H9 (cell line): ENCODE measurements at regions not wholly inside any gene's neighbourhood (a gene's known extent, or its start where the extent isn't known, plus 50 kb on each side); places are given as distances from the start of the nearest gene placed in this dataset.

Source experiments
- DNase-seq: peaks from one replicate; pipeline ENCODE4 v3.0.0-alpha.2; 2017
- H2AFZ ChIP-seq: one replicate; pipeline ENCODE4 v1.6.1; 2013; ENCODE audit warnings: mild to moderate bottlenecking, low read length, control low read depth, moderate library complexity
- H2AK5ac ChIP-seq: 2 replicates; pipeline ENCODE4 v1.6.1; 2013; ENCODE audit warnings: low read length, control low read depth, mixed read lengths; ENCODE audit not compliant: insufficient read length
- H2BK120ac ChIP-seq: one replicate; pipeline ENCODE4 v1.6.1; 2013; ENCODE audit warnings: low read depth, mild to moderate bottlenecking, low read length, control low read depth, inconsistent platforms; ENCODE audit not compliant: poor library complexity, severe bottlenecking
- H2BK12ac ChIP-seq: 2 replicates; pipeline ENCODE4 v1.6.1; 2013; ENCODE audit warnings: low read length, control low read depth, mixed read lengths, low read depth; ENCODE audit not compliant: insufficient read length
- H2BK15ac ChIP-seq: 2 replicates; pipeline ENCODE4 v1.6.1; 2013; ENCODE audit warnings: low read depth, low read length, control low read depth
- H2BK20ac ChIP-seq: one replicate; pipeline ENCODE4 v1.6.1; 2013; ENCODE audit warnings: low read depth, mild to moderate bottlenecking, low read length, control low read depth, inconsistent platforms; ENCODE audit not compliant: poor library complexity, severe bottlenecking
- H2BK5ac ChIP-seq: 2 replicates; pipeline ENCODE4 v1.6.1; 2013; ENCODE audit warnings: low read length, control low read depth, mixed read lengths; ENCODE audit not compliant: insufficient read length
- H3K14ac ChIP-seq: 2 replicates; pipeline ENCODE4 v1.6.1; 2013; ENCODE audit warnings: low read length, control low read depth; ENCODE audit not compliant: insufficient read depth
- H3K18ac ChIP-seq: 2 replicates; pipeline ENCODE4 v1.6.1; 2013; ENCODE audit warnings: low read depth, mild to moderate bottlenecking, mixed read lengths, low read length, control low read depth; ENCODE audit not compliant: insufficient read length
- H3K23ac ChIP-seq: 2 replicates; pipeline ENCODE4 v1.6.1; 2013; ENCODE audit warnings: low read length, control low read depth, mixed read lengths, low read depth; ENCODE audit not compliant: insufficient read length
- H3K23me2 ChIP-seq: 2 replicates; pipeline ENCODE4 v1.6.1; 2013; ENCODE audit warnings: low read depth, mild to moderate bottlenecking, mixed read lengths, low read length, control low read depth; ENCODE audit not compliant: insufficient read length, poor library complexity, severe bottlenecking
- H3K27ac ChIP-seq: 2 replicates; pipeline ENCODE4 v1.5.1; 2013; ENCODE audit warnings: low read length, control low read depth, mixed read lengths, low read depth; ENCODE audit not compliant: insufficient read length
- H3K27me3 ChIP-seq: 2 replicates; pipeline ENCODE4 v1.6.1; 2013; ENCODE audit warnings: low read length, control low read depth, inconsistent platforms; ENCODE audit not compliant: insufficient read depth
- H3K4ac ChIP-seq: 2 replicates; pipeline ENCODE4 v1.6.1; 2013; ENCODE audit warnings: low read depth, mild to moderate bottlenecking, control low read depth, inconsistent platforms, low read length, moderate library complexity
- H3K4me1 ChIP-seq: 2 replicates; pipeline ENCODE4 v1.6.1; 2013; ENCODE audit warnings: low read length, control low read depth, inconsistent platforms; ENCODE audit not compliant: insufficient read depth
- H3K4me2 ChIP-seq: 2 replicates; pipeline ENCODE4 v1.6.1; 2013; ENCODE audit warnings: low read length, control low read depth, mixed read lengths; ENCODE audit not compliant: insufficient read length, insufficient read depth
- H3K56ac ChIP-seq: 2 replicates; pipeline ENCODE4 v1.6.1; 2013; ENCODE audit warnings: low read depth, mild to moderate bottlenecking, mixed read lengths, low read length, control low read depth; ENCODE audit not compliant: insufficient read length
- H3K79me1 ChIP-seq: 2 replicates; pipeline ENCODE4 v1.6.1; 2013; ENCODE audit warnings: low read depth, mild to moderate bottlenecking, moderate library complexity, low read length, control low read depth, inconsistent platforms; ENCODE audit not compliant: insufficient read depth, poor library complexity, severe bottlenecking
- H3K79me2 ChIP-seq: 2 replicates; pipeline ENCODE4 v1.6.1; 2013; ENCODE audit warnings: low read length, control low read depth, inconsistent platforms; ENCODE audit not compliant: insufficient read depth
- H3K9ac ChIP-seq: 2 replicates; pipeline ENCODE4 v1.6.1; 2013; ENCODE audit warnings: low read length, control low read depth, mixed read lengths; ENCODE audit not compliant: insufficient read length; ENCODE audit errors: extremely low read depth
- H3K9me3 ChIP-seq: one replicate; pipeline ENCODE4 v1.6.1; 2013; ENCODE audit warnings: low read depth, low read length, inconsistent platforms; ENCODE audit not compliant: control insufficient read depth
- H3T11ph ChIP-seq: one replicate; pipeline ENCODE4 v1.6.1; 2013; ENCODE audit warnings: mild to moderate bottlenecking, low read length, control low read depth, inconsistent platforms
- H4K20me1 ChIP-seq: one replicate; pipeline ENCODE4 v1.6.1; 2013; ENCODE audit not compliant: control insufficient read depth, insufficient read length, insufficient read depth
- H4K5ac ChIP-seq: 2 replicates; pipeline ENCODE4 v1.6.1; 2013; ENCODE audit warnings: low read depth, mild to moderate bottlenecking, mixed read lengths, low read length, control low read depth; ENCODE audit not compliant: insufficient read length
- H4K8ac ChIP-seq: replicated peaks from 2 replicates; pipeline ENCODE4 v1.6.1; 2013; ENCODE audit warnings: low read length, control low read depth, mixed read lengths, low read depth; ENCODE audit not compliant: insufficient read length
- H4K91ac ChIP-seq: 2 replicates; pipeline ENCODE4 v1.6.1; 2013; ENCODE audit warnings: low read depth, mild to moderate bottlenecking, moderate library complexity, mixed read lengths, low read length, control low read depth; ENCODE audit not compliant: insufficient read length
- H3K27ac Mint-ChIP-seq, 3 experiments: 2 replicates in 2 of 3; 3 replicates in 1 of 3; pipeline ENCODE4 v1.8.0; 2020 to 2021; ENCODE audit warnings: mixed read lengths in 3 of 3, mild to moderate bottlenecking in 1 of 3, moderate library complexity in 1 of 3
- H3K27me3 Mint-ChIP-seq: 2 replicates; pipeline ENCODE4 v1.8.0; 2021; ENCODE audit warnings: low read depth, mild to moderate bottlenecking, moderate library complexity, mixed read lengths
- H3K36me3 Mint-ChIP-seq, 3 experiments: 2 replicates in 2 of 3; 3 replicates in 1 of 3; pipeline ENCODE4 v1.8.0; 2020 to 2021; ENCODE audit warnings: low read depth in 3 of 3, mixed read lengths in 3 of 3; ENCODE audit not compliant: insufficient read depth in 1 of 3
- H3K4me1 Mint-ChIP-seq, 2 experiments: 2 replicates each; pipeline ENCODE4 v1.8.0; 2020; ENCODE audit warnings: mixed read lengths in 2 of 2
- H3K4me3 Mint-ChIP-seq, 2 experiments: 2 replicates in 1 of 2; 3 replicates in 1 of 2; pipeline ENCODE4 v1.8.0; 2020 to 2021; ENCODE audit warnings: mild to moderate bottlenecking in 2 of 2, mixed read lengths in 2 of 2, moderate library complexity in 1 of 2
- H3K9me3 Mint-ChIP-seq, 2 experiments: 2 replicates in 1 of 2; 3 replicates in 1 of 2; pipeline ENCODE4 v1.8.0; 2020; ENCODE audit warnings: mild to moderate bottlenecking in 2 of 2, mixed read lengths in 2 of 2, moderate library complexity in 1 of 2
- CTCF ChIP-seq: fragments of 200-600 bp; sonication (generic); conservative IDR thresholded peaks from 3 replicates; pipeline ENCODE4 v1.8.0; 2021; ENCODE audit warnings: antibody characterized with exemption, mild to moderate bottlenecking
- WGBS: extraction: QIAGEN DNeasy Blood & Tissue Kit; methylation state at CpG from one replicate; pipeline ENCODE4 v1.1.7; 2013; ENCODE audit warnings: missing lambda C conversion rate, low lambda C conversion rate, mixed read lengths; ENCODE audit not compliant: insufficient read length; ENCODE audit errors: extremely low coverage; 5-methylcytosine and 5-hydroxymethylcytosine counted together

DNA sequence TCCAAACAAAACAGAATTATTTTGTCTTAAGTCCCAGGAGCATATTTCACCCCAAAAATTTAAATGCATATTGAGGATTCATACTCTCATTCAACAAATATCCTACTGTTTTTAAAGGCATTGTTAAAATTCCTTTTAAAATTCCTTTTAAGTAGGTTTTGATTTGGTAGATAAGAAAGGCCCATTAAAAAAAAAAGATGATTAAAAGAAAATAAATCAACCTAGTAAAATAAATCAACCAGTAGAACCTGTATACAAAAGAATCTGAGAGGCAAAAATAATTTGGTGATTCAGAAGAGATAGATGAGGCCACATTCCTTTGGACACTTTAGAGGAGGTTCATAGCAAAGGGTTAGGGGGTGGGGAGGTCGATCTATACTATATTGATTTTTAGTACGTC is 585.3 kb upstream of the TLE4 start:
- Mint-ChIP-seq H3K27me3 (no peaks in the 10 kb centered on the region), H3K27ac (no peak overlapping the region), H3K36me3 (no peaks in the 10 kb centered on the region), H3K9me3 (no peaks in the 10 kb centered on the region; a peak in 1 of 5 replicates), H3K4me3 (no peak overlapping the region), H3K4me1 (peaks cover 7% of the 10 kb centered on the region in 2 experiments)
- H3K56ac ChIP-seq: no peak overlapping the region
- no peak overlapping the region for H3K18ac ChIP-seq
- H4K5ac ChIP-seq: no peak overlapping the region
- no peak overlapping the region for H2BK15ac ChIP-seq
- peaks cover 2% of the 10 kb centered on the region; the same call in 1 of the 2 replicates for H3K4me1 ChIP-seq
- no peak overlapping the region for H2AFZ ChIP-seq
- H3K4me2 ChIP-seq: no peak overlapping the region
- no peak overlapping the region for H2BK120ac ChIP-seq
- no peaks in the 10 kb centered on the region for H3K23me2 ChIP-seq
- no peaks in the 10 kb centered on the region for H3K9me3 ChIP-seq
- TF ChIP-seq CTCF: no peak
- no peak overlapping the region for H3K27ac ChIP-seq
- no peak overlapping the region for H3T11ph ChIP-seq
- no peaks in the 10 kb centered on the region for H4K20me1 ChIP-seq
- DNase-seq: no peak
- H3K79me2 ChIP-seq: no peaks in the 10 kb centered on the region
- no peak overlapping the region for H2BK20ac ChIP-seq
- no CpG with 5 or more reads among the region's 2 CpGs for WGBS
- no peak overlapping the region for H4K8ac ChIP-seq
- H3K9ac ChIP-seq: no peak overlapping the region
- no peaks in the 10 kb centered on the region for H3K27me3 ChIP-seq
- H4K91ac ChIP-seq: no peak overlapping the region
- no peak overlapping the region for H2AK5ac ChIP-seq
- H2BK12ac ChIP-seq: no peak overlapping the region
- no peak overlapping the region for H2BK5ac ChIP-seq
- no peaks in the 10 kb centered on the region for H3K79me1 ChIP-seq
- no peak overlapping the region for H3K23ac ChIP-seq
- no peak overlapping the region for H3K4ac ChIP-seq
- H3K14ac ChIP-seq: no peak overlapping the region
